GM10248 (cell line): ENCODE measurements at regions not wholly inside any gene's neighbourhood (a gene's known extent, or its start where the extent isn't known, plus 50 kb on each side); places are given as distances from the start of the nearest gene placed in this dataset.
"Not testable (repeated sequence)": the region's sequence is repeated elsewhere in the genome, so short reads cannot be mapped to it uniquely, and the experiment has no call there.

Source experiments
- CTCF ChIA-PET: fragments of 300-600 bp; sonication (Branson Sonifier 250); formaldehyde crosslinking; extraction: SDS; loops from one replicate; lab custom pipeline; 2021; ENCODE audit warnings: antibody characterized with exemption; lab: Yijun Ruan, JAX
- POLR2A ChIA-PET: fragments of 350-650 bp; sonication (Branson Sonifier 250); formaldehyde crosslinking; extraction: SDS; loops from one replicate; lab custom pipeline; 2020; ENCODE audit warnings: antibody characterized with exemption; lab: Yijun Ruan, JAX
- DNase-seq: peaks from one replicate; pipeline ENCODE4 v3.0.0; 2012; ENCODE audit errors: extremely low spot score
- CTCF ChIP-seq: IDR thresholded peaks from 2 replicates; pipeline ENCODE4 v1.5.1; 2012; ENCODE audit warnings: mild to moderate bottlenecking, low read depth; ENCODE audit errors: extremely low read depth, missing control alignments, control extremely low read depth

- ChIA-PET CTCF (no interaction called here), POLR2A (no interaction called here)
- no peak for DNase-seq
- TF ChIP-seq CTCF: no peak
Measured at GRCh38 chr7:114150689-114151088, 231.9 kb upstream of the PPP1R3A start.

- ChIA-PET CTCF (no interaction called here), POLR2A (no interaction called here)
- no peak for DNase-seq
Measured at GRCh38 chr7:114148779-114149178, 230.0 kb upstream of the PPP1R3A start.

DNA sequence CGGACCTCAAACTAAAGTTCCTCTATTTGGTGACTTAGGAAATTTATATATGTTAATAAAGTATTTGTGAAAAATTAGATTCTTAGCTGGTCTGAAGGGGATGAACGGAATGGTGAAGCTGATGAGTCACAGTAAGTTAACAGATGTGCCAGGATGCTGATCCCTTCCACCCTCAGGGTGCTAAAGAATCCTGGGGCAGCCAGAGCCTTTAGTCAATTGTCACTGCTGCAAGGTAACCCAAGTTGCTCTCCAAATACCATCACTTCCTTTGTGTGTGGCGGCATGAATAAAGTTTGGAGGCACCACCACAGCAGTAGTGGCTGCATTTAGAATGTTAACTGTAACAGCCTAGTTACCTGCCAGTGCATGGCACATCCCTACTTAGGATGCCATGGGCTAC lies 222.6 kb upstream of the PPP1R3A start:
- no peak for TF ChIP-seq CTCF
- ChIA-PET CTCF (interaction anchor here (2.0 kb wide), 1 partner anchor 15 kb away, joined by 7 read pairs; no protein-coding TSS in a partner anchor), POLR2A (no interaction called here)
- DNase-seq: no peak

More at GRCh38 chr7:114148779-114149178, 230.0 kb upstream of the PPP1R3A start:
- no peak for TF ChIP-seq CTCF

GRCh38 chr7:114140561-114140960 lies 221.8 kb upstream of the PPP1R3A start:
- POLR2A ChIA-PET: no interaction called here
- no peak for DNase-seq
- no peak for TF ChIP-seq CTCF
- CTCF ChIA-PET: interaction anchor here (2.0 kb wide), 1 partner anchor 14 kb away, joined by 7 read pairs; no protein-coding TSS in a partner anchor

DNA sequence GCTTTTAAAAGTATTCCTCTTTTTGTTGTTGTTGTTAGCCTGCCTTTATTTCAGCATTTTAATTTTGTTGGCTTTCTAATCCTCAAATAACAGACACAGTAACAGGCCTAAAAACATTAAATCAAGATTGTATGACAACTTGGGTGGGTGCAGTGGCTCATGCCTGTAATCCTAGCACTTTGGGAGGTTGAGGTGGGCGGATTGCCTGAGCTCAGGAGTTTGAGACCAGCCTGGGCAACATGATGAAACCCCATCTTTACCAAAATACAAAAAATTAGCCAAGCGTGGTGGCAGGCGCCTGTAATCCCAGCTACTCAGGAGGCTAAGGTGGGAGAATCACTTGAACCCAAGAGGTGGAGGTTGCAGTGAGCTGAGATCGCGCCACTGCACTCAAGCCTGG lies 220.9 kb upstream of the PPP1R3A start:
- POLR2A ChIA-PET, DNase-seq: not testable (repeated sequence)
- CTCF ChIA-PET: interaction anchor here (2.0 kb wide), 1 partner anchor 14 kb away, joined by 7 read pairs; no protein-coding TSS in a partner anchor

- ChIA-PET POLR2A (no interaction called here), CTCF (no interaction called here)
- TF ChIP-seq CTCF: no peak
- DNase-seq: no peak
Measured at GRCh38 chr7:114138587-114138986, 219.8 kb upstream of the PPP1R3A start.

DNA sequence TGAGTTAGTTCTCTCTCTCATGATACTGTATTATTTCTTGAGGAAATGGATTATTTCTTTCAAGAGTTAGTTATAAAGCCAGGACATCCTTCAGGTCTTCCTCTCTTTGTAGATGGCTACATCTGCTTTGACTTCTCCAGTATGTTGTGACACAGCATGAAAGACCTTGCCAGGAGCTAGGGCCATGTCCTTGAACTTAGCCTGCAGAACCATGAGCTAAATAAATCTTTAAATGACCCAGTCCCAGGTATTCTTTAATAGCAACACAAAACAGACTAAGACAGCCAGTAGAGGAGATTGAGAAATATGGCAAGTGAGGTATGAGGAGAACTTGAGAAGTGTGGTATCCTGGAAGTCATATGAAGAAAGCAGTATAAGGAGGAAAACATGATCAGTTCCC lies 214.9 kb upstream of the PPP1R3A start:
- TF ChIP-seq CTCF: no peak
- CTCF ChIA-PET: interaction anchor here (1.0 to 1.6 kb wide), 3 partner anchors 8 to 16 kb away, joined by 3 to 5 read pairs (median 3); no protein-coding TSS in a partner anchor
- no peak for DNase-seq
- POLR2A ChIA-PET: no interaction called here
